Calu3 (cell line): ENCODE measurements at regions not wholly inside any gene's neighbourhood (a gene's known extent, or its start where the extent isn't known, plus 50 kb on each side); places are given as distances from the start of the nearest gene placed in this dataset.

ENCODE experiments used
- BruUV-seq: library from RNA; stranded (reverse); fragments of 400-500 nt; replicated peaks from 2 replicates; lab custom pipeline; 2021; lab: Mats Ljungman, UMichigan
- CTCF ChIA-PET: fragments of 300-600 bp; sonication (Branson Sonifier 250); formaldehyde crosslinking; loops from one replicate; lab custom pipeline; 2022; ENCODE audit warnings: antibody characterized with exemption; lab: Charles Lee
- DNase-seq: peaks from one replicate; pipeline ENCODE4 v3.0.0; 2022
- H3K27ac Mint-ChIP-seq: one replicate; pipeline ENCODE4 v1.8.0; 2022; ENCODE audit warnings: mixed read lengths; ENCODE audit not compliant: unreplicated experiment
- H3K27me3 Mint-ChIP-seq: one replicate; pipeline ENCODE4 v1.8.0; 2022; ENCODE audit warnings: mixed read lengths; ENCODE audit not compliant: unreplicated experiment
- H3K36me3 Mint-ChIP-seq: one replicate; pipeline ENCODE4 v1.8.0; 2022; ENCODE audit warnings: mild to moderate bottlenecking, moderate library complexity, mixed read lengths; ENCODE audit not compliant: insufficient read depth, unreplicated experiment
- H3K4me1 Mint-ChIP-seq: one replicate; pipeline ENCODE4 v1.8.0; 2022; ENCODE audit warnings: mild to moderate bottlenecking, low read depth, mixed read lengths; ENCODE audit not compliant: unreplicated experiment
- H3K4me3 Mint-ChIP-seq: one replicate; pipeline ENCODE4 v1.8.0; 2022; ENCODE audit warnings: mild to moderate bottlenecking, low read depth, moderate library complexity, mixed read lengths; ENCODE audit not compliant: unreplicated experiment
- H3K9me3 Mint-ChIP-seq: one replicate; pipeline ENCODE4 v1.8.0; 2022; ENCODE audit warnings: low read depth, mixed read lengths; ENCODE audit not compliant: unreplicated experiment
- CTCF ChIP-seq: fragments of 200-600 bp; IDR thresholded peaks from one replicate; pipeline ENCODE4 v1.8.0; 2022; ENCODE audit warnings: antibody characterized with exemption; ENCODE audit not compliant: unreplicated experiment
- intact Hi-C: fragments of 100-400 bp; cut with micrococcal nuclease; formaldehyde crosslinking; loops from one replicate; pipeline ENCODE4 v1.10.0; 2022; ENCODE audit not compliant: unreplicated experiment

GRCh38 chr6:44629636-44630035, 242.1 kb downstream of the CDC5L start:
- CTCF ChIA-PET: interaction anchor here (0.7 to 1.0 kb wide), 3 partner anchors 9 to 43 kb away, joined by 3 to 7 read pairs (median 3); no protein-coding TSS in a partner anchor
- no TSS peak for BruUV-seq
- no peaks in the 10 kb centered on the region for H3K36me3 Mint-ChIP-seq
- intact Hi-C loops: loop anchor here (2.0 kb wide), 1 partner anchor 1085 kb away; no protein-coding TSS in a partner anchor
- H3K27me3 Mint-ChIP-seq: peaks cover 50% of the 10 kb centered on the region
- no peak overlapping the region for H3K4me3 Mint-ChIP-seq
- H3K27ac Mint-ChIP-seq: no peak overlapping the region
- no peak for DNase-seq
- H3K4me1 Mint-ChIP-seq: no peaks in the 10 kb centered on the region
- no peaks in the 10 kb centered on the region for H3K9me3 Mint-ChIP-seq
- no peak for TF ChIP-seq CTCF

GRCh38 chr6:44630125-44631028, 242.9 kb downstream of the CDC5L start:
- peaks cover 57% of the 10 kb centered on the region for H3K27me3 Mint-ChIP-seq
- H3K4me3 Mint-ChIP-seq: no peak overlapping the region
- no peaks in the 10 kb centered on the region for H3K36me3 Mint-ChIP-seq
- no peaks in the 10 kb centered on the region for H3K9me3 Mint-ChIP-seq
- H3K4me1 Mint-ChIP-seq: no peaks in the 10 kb centered on the region
- CTCF ChIA-PET: interaction anchor here (0.7 to 2.3 kb wide), 13 partner anchors 8 to 1884 kb away, joined by 3 to 42 read pairs (median 5); partner anchors contain the start of gene TBCC
- DNase-seq: peak; percentile 70
- no TSS peak for BruUV-seq
- H3K27ac Mint-ChIP-seq: no peak overlapping the region
- intact Hi-C loops: loop anchor here (2.0 kb wide), 1 partner anchor 1084 kb away; no protein-coding TSS in a partner anchor
- TF ChIP-seq CTCF: peak; percentile 80

GRCh38 chr6:44631968-44632367, 244.5 kb downstream of the CDC5L start:
- TF ChIP-seq CTCF: no peak
- BruUV-seq: no TSS peak
- H3K27me3 Mint-ChIP-seq: peaks cover 73% of the 10 kb centered on the region
- H3K4me3 Mint-ChIP-seq: no peak overlapping the region
- H3K4me1 Mint-ChIP-seq: no peaks in the 10 kb centered on the region
- H3K27ac Mint-ChIP-seq: no peak overlapping the region
- H3K9me3 Mint-ChIP-seq: no peaks in the 10 kb centered on the region
- intact Hi-C loops: loop anchor here (2.0 kb wide), 1 partner anchor 1083 kb away; no protein-coding TSS in a partner anchor
- no peak for DNase-seq
- H3K36me3 Mint-ChIP-seq: no peaks in the 10 kb centered on the region
- CTCF ChIA-PET: interaction anchor here (1.0 to 2.3 kb wide), 4 partner anchors 18 to 156 kb away, joined by 3 to 42 read pairs (median 4); no protein-coding TSS in a partner anchor

- no peak overlapping the region for H3K27ac Mint-ChIP-seq
- H3K4me3 Mint-ChIP-seq: no peak overlapping the region
- no TSS peak for BruUV-seq
- no peaks in the 10 kb centered on the region for H3K36me3 Mint-ChIP-seq
- peaks cover 84% of the 10 kb centered on the region for H3K27me3 Mint-ChIP-seq
- TF ChIP-seq CTCF: no peak
- intact Hi-C loops: no loop called here
- no peaks in the 10 kb centered on the region for H3K4me1 Mint-ChIP-seq
- DNase-seq: no peak
- H3K9me3 Mint-ChIP-seq: no peaks in the 10 kb centered on the region
- CTCF ChIA-PET: interaction anchor here (0.6 kb wide), 1 partner anchor 137 kb away, joined by 3 read pairs; no protein-coding TSS in a partner anchor
These were observed 246.8 kb downstream of the CDC5L start for GRCh38 chr6:44634321-44634720.
